Activated naive CD4-positive, alpha-beta T cell treated with anti-CD3 and anti-CD28 coated beads, Interleukin-2, amount 10 ng/mL, durations not matched to agents 7 days and 5 days (primary cell): ENCODE measurements at regions not wholly inside any gene's neighbourhood (a gene's known extent, or its start where the extent isn't known, plus 50 kb on each side); places are given as distances from the start of the nearest gene placed in this dataset.

Source experiments
- CTCF ChIA-PET: fragments of 350-600 bp; sonication (Branson Sonifier 250); formaldehyde crosslinking; loops from one replicate; lab custom pipeline; 2021; ENCODE audit warnings: antibody characterized with exemption; lab: Charles Lee
- DNase-seq: peaks from one replicate; pipeline ENCODE4 v3.0.0-alpha.2; 2020
- H3K27ac Mint-ChIP-seq: one replicate; pipeline ENCODE4 v1.8.0; 2021; ENCODE audit warnings: mild to moderate bottlenecking, moderate library complexity, mixed read lengths
- H3K27me3 Mint-ChIP-seq: one replicate; pipeline ENCODE4 v1.8.0; 2021; ENCODE audit warnings: mild to moderate bottlenecking, mixed read lengths
- H3K36me3 Mint-ChIP-seq: one replicate; pipeline ENCODE4 v1.8.0; 2021; ENCODE audit warnings: mixed read lengths
- H3K4me1 Mint-ChIP-seq: one replicate; pipeline ENCODE4 v1.8.0; 2021; ENCODE audit warnings: mixed read lengths
- H3K4me3 Mint-ChIP-seq: one replicate; pipeline ENCODE4 v1.8.0; 2021; ENCODE audit warnings: mild to moderate bottlenecking, moderate library complexity, mixed read lengths
- H3K9me3 Mint-ChIP-seq: one replicate; pipeline ENCODE4 v1.8.0; 2021; ENCODE audit warnings: mixed read lengths

- H3K9me3 Mint-ChIP-seq = peaks cover 17% of the 10 kb centered on the region
- peaks cover 52% of the 10 kb centered on the region for H3K27me3 Mint-ChIP-seq
- H3K4me1 Mint-ChIP-seq = no peaks in the 10 kb centered on the region
- H3K4me3 Mint-ChIP-seq = no peak overlapping the region
- H3K36me3 Mint-ChIP-seq = no peaks in the 10 kb centered on the region
- CTCF ChIA-PET = no interaction called here
- peak; percentile 27 for DNase-seq
- peak overlapping the region; percentile 72 for H3K27ac Mint-ChIP-seq
Observed at GRCh38 chr22:48574776-48575617, 1252.7 kb downstream of the BRD1 start.

- peaks cover 20% of the 10 kb centered on the region for H3K9me3 Mint-ChIP-seq
- no peak overlapping the region for H3K27ac Mint-ChIP-seq
- no peak for DNase-seq
- peaks cover 48% of the 10 kb centered on the region for H3K27me3 Mint-ChIP-seq
- H3K36me3 Mint-ChIP-seq = no peaks in the 10 kb centered on the region
- CTCF ChIA-PET = no interaction called here
- no peak overlapping the region for H3K4me3 Mint-ChIP-seq
- no peaks in the 10 kb centered on the region for H3K4me1 Mint-ChIP-seq
Observed at GRCh38 chr22:48573766-48574165, 1253.9 kb downstream of the BRD1 start.

GRCh38 chr22:48572951-48573350 lies 1254.7 kb downstream of the BRD1 start:
- no peak overlapping the region for H3K27ac Mint-ChIP-seq
- CTCF ChIA-PET = no interaction called here
- DNase-seq = no peak
- peaks cover 40% of the 10 kb centered on the region for H3K27me3 Mint-ChIP-seq
- no peaks in the 10 kb centered on the region for H3K36me3 Mint-ChIP-seq
- H3K9me3 Mint-ChIP-seq = peaks cover 20% of the 10 kb centered on the region
- no peaks in the 10 kb centered on the region for H3K4me1 Mint-ChIP-seq
- H3K4me3 Mint-ChIP-seq = no peak overlapping the region

GRCh38 chr22:48570912-48571311 lies 1256.8 kb downstream of the BRD1 start:
- DNase-seq = no peak
- H3K36me3 Mint-ChIP-seq = no peaks in the 10 kb centered on the region
- H3K4me3 Mint-ChIP-seq = no peak overlapping the region
- H3K27me3 Mint-ChIP-seq = peaks cover 23% of the 10 kb centered on the region
- no peak overlapping the region for H3K27ac Mint-ChIP-seq
- peaks cover 20% of the 10 kb centered on the region for H3K9me3 Mint-ChIP-seq
- peaks cover 5% of the 10 kb centered on the region for H3K4me1 Mint-ChIP-seq
- CTCF ChIA-PET = no interaction called here

- CTCF ChIA-PET = no interaction called here
- Mint-ChIP-seq H3K4me1 (peaks cover 5% of the 10 kb centered on the region), H3K4me3 (no peak overlapping the region), H3K36me3 (no peaks in the 10 kb centered on the region), H3K27ac (no peak overlapping the region), H3K27me3 (peaks cover 20% of the 10 kb centered on the region), H3K9me3 (peaks cover 20% of the 10 kb centered on the region)
- DNase-seq = no peak
Observed at GRCh38 chr22:48569476-48570233, 1258.0 kb downstream of the BRD1 start.

- CTCF ChIA-PET = no interaction called here
- Mint-ChIP-seq H3K4me1 (peaks cover 5% of the 10 kb centered on the region), H3K27ac (no peak overlapping the region), H3K27me3 (peaks cover 12% of the 10 kb centered on the region), H3K9me3 (peaks cover 20% of the 10 kb centered on the region), H3K4me3 (no peak overlapping the region), H3K36me3 (no peaks in the 10 kb centered on the region)
- DNase-seq = no peak
Observed at GRCh38 chr22:48568736-48569330, 1258.8 kb downstream of the BRD1 start.

GRCh38 chr22:48567213-48567975 lies 1260.3 kb downstream of the BRD1 start:
- H3K36me3 Mint-ChIP-seq = no peaks in the 10 kb centered on the region
- H3K4me3 Mint-ChIP-seq = no peak overlapping the region
- no peak for DNase-seq
- H3K27ac Mint-ChIP-seq = no peak overlapping the region
- peaks cover 9% of the 10 kb centered on the region for H3K27me3 Mint-ChIP-seq
- CTCF ChIA-PET = no interaction called here
- H3K9me3 Mint-ChIP-seq = peaks cover 20% of the 10 kb centered on the region
- peaks cover 5% of the 10 kb centered on the region for H3K4me1 Mint-ChIP-seq

GRCh38 chr22:48566741-48567140 lies 1260.9 kb downstream of the BRD1 start:
- peaks cover 5% of the 10 kb centered on the region for H3K4me1 Mint-ChIP-seq
- CTCF ChIA-PET = no interaction called here

GRCh38 chr22:48565901-48566501 lies 1261.7 kb downstream of the BRD1 start:
- no peaks in the 10 kb centered on the region for H3K36me3 Mint-ChIP-seq
- peaks cover 5% of the 10 kb centered on the region for H3K4me1 Mint-ChIP-seq
- H3K9me3 Mint-ChIP-seq = peaks cover 12% of the 10 kb centered on the region
- no peak for DNase-seq
- H3K4me3 Mint-ChIP-seq = no peak overlapping the region
- CTCF ChIA-PET = no interaction called here
- peaks cover 5% of the 10 kb centered on the region for H3K27me3 Mint-ChIP-seq
- no peak overlapping the region for H3K27ac Mint-ChIP-seq

More at GRCh38 chr22:48566741-48567140, 1260.9 kb downstream of the BRD1 start:
- no peak for DNase-seq
- Mint-ChIP-seq H3K4me3 (no peak overlapping the region), H3K27me3 (peaks cover 5% of the 10 kb centered on the region), H3K36me3 (no peaks in the 10 kb centered on the region), H3K9me3 (peaks cover 16% of the 10 kb centered on the region), H3K27ac (no peak overlapping the region)

- DNase-seq = no peak
- peaks cover 3% of the 10 kb centered on the region for H3K9me3 Mint-ChIP-seq
- H3K27me3 Mint-ChIP-seq = peaks cover 5% of the 10 kb centered on the region
- H3K4me3 Mint-ChIP-seq = no peak overlapping the region
- H3K36me3 Mint-ChIP-seq = no peaks in the 10 kb centered on the region
- H3K27ac Mint-ChIP-seq = no peak overlapping the region
- CTCF ChIA-PET = no interaction called here
- H3K4me1 Mint-ChIP-seq = peaks cover 5% of the 10 kb centered on the region
Observed at GRCh38 chr22:48564995-48565394, 1262.7 kb downstream of the BRD1 start.

- no peak overlapping the region for H3K4me3 Mint-ChIP-seq
- no peaks in the 10 kb centered on the region for H3K9me3 Mint-ChIP-seq
- H3K27me3 Mint-ChIP-seq = no peaks in the 10 kb centered on the region
- no peak overlapping the region for H3K27ac Mint-ChIP-seq
- H3K4me1 Mint-ChIP-seq = peaks cover 5% of the 10 kb centered on the region
- no peak for DNase-seq
- H3K36me3 Mint-ChIP-seq = no peaks in the 10 kb centered on the region
- CTCF ChIA-PET = no interaction called here
Observed at GRCh38 chr22:48563966-48564330, 1263.7 kb downstream of the BRD1 start.

- no peak overlapping the region for H3K4me3 Mint-ChIP-seq
- CTCF ChIA-PET = no interaction called here
- H3K9me3 Mint-ChIP-seq = no peaks in the 10 kb centered on the region
- no peak overlapping the region for H3K27ac Mint-ChIP-seq
- no peaks in the 10 kb centered on the region for H3K36me3 Mint-ChIP-seq
- DNase-seq = no peak
- no peaks in the 10 kb centered on the region for H3K27me3 Mint-ChIP-seq
- peaks cover 5% of the 10 kb centered on the region for H3K4me1 Mint-ChIP-seq
Observed at GRCh38 chr22:48563118-48563965, 1264.3 kb downstream of the BRD1 start.

- no peaks in the 10 kb centered on the region for H3K9me3 Mint-ChIP-seq
- H3K27me3 Mint-ChIP-seq = no peaks in the 10 kb centered on the region
- no peaks in the 10 kb centered on the region for H3K36me3 Mint-ChIP-seq
- no peak overlapping the region for H3K4me3 Mint-ChIP-seq
- no peaks in the 10 kb centered on the region for H3K4me1 Mint-ChIP-seq
- H3K27ac Mint-ChIP-seq = no peak overlapping the region
- CTCF ChIA-PET = no interaction called here
- DNase-seq = no peak
Observed at GRCh38 chr22:48561676-48562075, 1266.0 kb downstream of the BRD1 start.
